Stimulated activated CD8-positive, alpha-beta memory T cell treated with anti-CD3 and anti-CD28 coated beads, Interleukin-4, amount 100 ng/mL, for 24 hours (primary cell): ENCODE measurements at regions not wholly inside any gene's neighbourhood (a gene's known extent, or its start where the extent isn't known, plus 50 kb on each side); places are given as distances from the start of the nearest gene placed in this dataset.
A peak's percentile ranks its signal among the peaks of the same experiment; 100 is the strongest.
"Not testable (repeated sequence)": the region's sequence is repeated elsewhere in the genome, so short reads cannot be mapped to it uniquely, and the experiment has no call there.

Source experiments
- DNase-seq: peaks from one replicate; pipeline ENCODE4 v3.0.0-alpha.2; 2020; ENCODE audit warnings: low read depth

DNA sequence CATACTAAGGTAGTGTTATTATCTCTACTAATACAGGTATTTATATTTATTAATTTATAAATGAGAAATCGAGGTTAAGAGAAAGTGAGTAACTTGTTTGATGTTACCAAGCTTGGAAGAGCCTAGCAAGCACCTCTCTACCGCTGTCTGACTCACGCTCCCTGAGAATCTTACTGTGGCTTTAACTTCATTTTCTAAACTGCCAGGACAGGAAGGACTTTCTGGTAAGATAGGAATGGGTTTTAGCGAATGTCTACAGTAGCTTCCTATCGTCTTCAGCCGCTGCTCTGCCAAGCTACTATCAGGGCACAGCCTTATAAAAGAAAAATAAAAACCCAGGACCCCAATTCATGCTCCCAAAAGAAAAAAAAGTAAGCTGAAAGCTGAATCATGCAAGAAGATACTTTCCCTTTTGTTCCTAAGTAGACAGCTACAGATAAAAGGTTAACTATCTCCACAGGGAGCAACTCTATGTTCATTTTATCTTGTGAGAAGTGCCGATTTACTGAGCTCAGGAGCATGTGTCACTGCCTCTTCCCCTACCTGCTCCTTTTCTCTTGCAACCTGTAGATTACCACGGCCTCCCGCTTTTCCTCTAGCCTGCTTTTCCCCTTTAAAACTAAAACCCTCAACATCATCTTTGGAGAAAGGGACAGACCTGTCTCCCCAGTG is 60.2 kb downstream of the THNSL1 start:
- no peak for DNase-seq

DNA sequence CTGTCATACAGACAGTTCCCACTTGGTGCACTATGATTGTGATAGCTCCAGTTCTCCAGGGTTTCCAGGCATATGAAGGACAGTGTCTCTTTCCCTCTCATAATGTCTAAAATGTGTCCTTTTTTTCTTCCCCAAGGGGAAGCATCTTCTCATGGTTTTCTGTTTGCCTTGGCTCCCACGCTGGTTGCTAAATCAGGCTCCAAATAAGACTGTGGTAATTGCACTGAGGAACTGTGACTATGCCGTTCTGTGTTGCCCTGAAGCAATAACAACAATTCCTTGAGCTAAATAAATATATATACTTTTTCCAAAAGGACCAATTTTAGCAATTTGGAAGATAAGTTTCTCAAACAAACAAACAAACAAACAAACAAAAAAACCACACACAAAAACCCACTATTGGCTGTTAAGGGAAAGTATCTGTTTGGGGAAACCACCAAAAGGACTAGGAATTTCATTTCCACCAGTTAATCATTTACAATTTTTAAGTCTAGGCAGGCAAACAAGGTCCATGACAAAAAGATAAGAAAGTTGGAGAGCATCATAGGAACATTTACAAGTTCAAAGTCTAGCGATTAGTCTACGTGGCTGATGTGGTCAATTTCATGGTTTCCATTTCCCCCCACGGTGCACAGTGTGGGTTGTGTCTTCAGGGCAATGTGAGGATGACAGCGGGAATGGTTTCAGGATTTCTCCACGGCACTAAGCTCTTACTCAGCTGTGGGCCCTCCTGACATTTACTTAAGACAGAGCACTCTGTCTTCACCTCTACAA is 62.4 kb downstream of the THNSL1 start:
- no peak for DNase-seq

DNA sequence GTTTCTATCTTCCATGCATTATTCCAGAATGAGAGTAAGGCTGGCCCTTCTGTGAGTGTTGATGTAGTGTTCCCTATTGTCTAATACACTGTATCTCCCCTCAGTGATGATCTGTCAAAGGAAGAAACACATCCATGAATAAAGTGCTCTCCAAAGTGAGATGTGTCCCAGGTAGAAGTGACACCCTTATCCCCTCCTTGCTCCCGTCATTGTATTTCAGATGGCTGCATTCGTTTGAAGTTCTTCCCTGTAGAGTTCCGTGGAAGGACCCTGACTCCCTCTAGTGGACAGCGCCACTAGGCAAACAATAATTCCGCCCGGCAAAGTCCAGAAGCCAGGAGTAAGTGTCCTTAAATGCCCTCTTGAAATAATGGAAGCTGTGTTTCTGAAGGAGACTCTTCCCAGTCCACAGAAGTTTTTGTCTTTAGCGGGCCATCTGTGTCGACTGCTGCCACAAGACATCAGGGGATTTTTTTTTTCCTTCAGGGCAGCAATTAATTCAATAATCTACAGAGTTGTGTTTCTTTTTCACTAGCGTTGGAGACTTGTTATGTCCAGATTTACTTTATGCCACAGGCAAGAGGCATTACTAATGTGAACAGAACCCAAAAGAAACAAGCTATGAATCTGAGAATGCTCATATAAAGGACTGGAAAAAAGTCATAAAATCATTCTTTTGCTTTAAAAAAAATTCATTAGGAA is 64.6 kb downstream of the THNSL1 start:
- DNase-seq = peak; percentile 35

DNA sequence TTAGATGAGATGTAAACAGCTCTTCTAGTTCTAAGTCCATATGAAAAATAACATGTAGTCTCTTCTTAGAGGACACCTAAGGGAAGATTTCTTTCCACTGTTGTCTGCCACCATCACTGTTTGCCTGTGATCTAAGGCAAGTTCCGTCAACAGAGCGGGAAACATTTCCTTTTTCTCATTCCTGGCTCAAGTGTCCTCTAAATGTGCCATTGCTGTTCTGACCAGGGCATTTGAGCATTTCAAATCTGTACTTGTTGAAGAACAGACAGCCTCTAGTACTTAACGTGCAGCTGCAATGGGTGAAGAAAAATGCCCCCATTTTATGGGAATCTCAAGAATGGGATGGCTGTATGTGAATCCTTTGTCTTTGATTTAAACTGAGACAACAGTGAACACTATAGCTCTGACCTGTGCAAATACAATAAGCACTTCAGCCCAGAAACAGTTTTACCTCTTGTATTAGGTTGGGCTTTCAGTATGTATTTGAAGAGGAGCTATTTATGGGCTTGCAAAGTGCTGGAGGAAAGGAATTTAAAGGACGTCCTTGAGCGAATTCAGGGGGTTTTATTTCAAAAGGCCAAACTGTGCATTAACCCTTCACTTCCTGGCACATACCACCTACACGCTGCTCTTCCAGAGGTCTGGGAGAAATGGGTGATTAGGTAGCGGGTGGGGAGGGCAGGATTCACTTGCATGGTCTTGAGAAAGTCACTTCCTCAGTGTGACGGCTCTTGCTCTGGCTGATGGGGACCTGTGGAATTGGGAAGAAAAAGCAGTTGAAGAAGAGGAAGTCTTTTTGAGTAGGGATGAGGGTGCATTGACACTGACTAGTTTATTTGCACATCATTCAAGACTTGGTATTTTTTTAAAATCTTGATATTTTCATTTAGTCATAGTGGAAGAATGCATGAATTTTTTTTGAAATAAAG is 66.1 kb downstream of the THNSL1 start:
- no peak for DNase-seq

GRCh38 chr10:25083546-25084111 is 67.2 kb downstream of the THNSL1 start:
- no peak for DNase-seq

DNA sequence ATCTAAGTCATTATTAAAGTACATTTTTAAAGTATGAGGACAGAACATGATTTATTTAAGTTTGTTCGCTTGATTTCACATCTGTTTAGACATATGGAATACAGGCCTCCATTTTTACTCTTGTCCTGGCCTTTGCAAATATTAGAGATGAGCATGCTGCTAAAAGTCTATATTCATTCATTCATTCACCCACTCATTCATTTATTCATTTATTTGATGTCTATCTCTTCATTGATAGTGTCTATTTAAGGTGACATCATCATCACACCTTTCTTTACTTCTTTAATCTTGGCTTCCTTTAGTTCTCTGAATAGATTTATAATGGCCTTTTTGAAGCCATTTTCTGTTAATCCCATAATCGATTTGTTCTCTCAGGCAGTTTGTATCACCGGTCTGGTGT is 68.0 kb downstream of the THNSL1 start:
- DNase-seq = no peak

GRCh38 chr10:25094590-25094989 is 78.2 kb downstream of the THNSL1 start:
- DNase-seq = no peak

DNA sequence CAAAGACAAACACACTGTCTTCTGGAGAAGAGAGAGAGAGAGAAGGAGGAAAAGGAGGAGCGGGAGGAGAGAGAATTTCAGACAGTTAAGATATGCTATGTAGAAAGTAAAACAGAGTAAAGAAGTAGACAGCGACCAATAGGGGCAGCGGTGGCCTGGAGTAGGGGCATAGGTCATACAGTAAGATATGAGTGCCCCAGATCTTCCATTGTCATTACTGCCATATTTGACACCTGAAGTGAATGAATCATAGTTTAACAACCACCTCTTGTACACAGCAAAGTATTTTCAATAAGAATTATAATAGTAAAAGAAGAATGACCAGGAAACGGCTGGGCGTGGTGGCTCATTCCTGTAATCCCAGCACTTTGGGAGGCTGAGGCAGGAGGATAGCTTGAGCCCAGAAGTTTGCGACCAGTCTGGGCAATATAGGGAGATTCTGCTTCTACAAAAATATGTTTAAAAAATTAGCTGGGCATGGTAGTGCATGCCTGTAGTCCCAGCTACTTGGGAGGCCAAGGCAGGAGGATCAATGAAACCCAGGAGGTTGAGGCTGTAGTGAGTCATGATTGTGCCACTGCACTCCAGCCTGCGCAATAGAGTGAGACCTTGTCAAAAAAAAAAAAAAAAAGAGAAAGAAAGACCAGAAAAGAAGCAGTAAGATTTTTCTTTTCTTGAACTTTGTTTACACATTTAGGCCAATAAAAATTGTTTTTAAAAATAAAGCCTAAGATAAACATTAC is 77.0 kb upstream of the GPR158 start:
- no peak for DNase-seq

- no peak for DNase-seq
These were observed 74.7 kb upstream of the GPR158 start for GRCh38 chr10:25100141-25100540.

- DNase-seq = no peak
These were observed 73.2 kb upstream of the GPR158 start for GRCh38 chr10:25101461-25102146.

GRCh38 chr10:25102147-25102822 is 72.5 kb upstream of the GPR158 start:
- no peak for DNase-seq

DNA sequence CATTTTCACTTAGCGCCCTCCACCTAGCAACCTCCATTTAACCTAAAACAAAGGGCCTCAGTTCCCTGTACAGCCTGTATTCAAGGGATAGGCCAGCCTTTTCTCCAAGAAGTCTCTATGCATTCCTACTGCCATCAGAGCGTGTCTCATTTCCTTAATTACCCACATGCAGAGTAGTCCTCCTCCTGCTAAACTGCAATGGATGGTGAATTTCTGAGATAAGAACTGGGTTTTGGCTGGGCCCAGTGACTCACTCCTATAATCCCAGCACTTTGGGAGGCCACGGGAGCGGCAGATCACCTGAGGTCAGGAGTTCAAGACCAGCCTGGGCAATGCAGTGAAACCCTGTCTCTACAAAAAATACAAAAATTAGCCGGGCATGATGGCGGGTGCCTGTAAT is 71.1 kb upstream of the GPR158 start:
- no peak for DNase-seq

DNA sequence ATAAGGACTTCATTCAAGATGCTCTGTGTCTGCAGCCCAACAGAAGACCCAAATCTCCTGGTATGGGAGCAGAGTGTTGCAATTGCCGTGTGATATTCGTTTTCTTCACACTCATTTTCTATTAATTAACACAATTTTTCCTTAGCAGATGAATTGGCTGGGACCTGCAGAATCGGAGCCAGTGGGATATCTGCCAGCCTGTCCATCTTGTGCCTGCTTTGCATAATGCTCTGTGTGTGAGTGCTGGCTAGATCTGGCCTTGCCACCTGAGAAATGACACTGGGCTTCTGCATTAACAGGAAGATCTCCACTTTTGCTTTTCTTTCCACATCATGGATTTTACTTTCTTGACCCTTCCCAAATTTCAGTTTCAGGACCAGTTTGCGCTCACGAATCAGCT is 70.4 kb upstream of the GPR158 start:
- no peak for DNase-seq

- no peak for DNase-seq
These were observed 69.5 kb upstream of the GPR158 start for GRCh38 chr10:25105262-25105661.

DNA sequence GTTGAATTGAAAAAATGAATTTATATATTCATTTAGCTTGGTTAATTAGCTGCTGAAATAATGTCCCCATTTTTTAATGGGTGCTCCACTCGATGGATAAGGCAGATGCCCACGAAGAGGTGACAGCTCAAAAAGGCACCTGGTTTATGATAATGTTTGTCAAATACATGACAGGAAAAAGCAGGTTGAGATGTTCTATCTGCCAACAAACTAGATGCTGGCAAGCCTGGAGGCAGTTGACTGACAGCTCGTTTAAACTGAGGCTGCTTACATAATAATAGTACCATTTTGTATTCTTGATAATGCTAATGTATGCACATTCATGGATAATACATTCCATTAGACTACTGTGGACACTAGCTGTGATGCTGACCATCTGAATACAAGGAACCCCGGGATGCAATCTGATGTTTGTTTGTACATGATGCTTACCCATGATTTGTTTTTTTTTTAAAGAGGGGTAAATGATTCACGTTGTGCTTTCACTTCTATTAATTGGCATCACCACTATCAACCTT is 69.0 kb upstream of the GPR158 start:
- no peak for DNase-seq

- no peak for DNase-seq
These were observed 67.0 kb upstream of the GPR158 start for GRCh38 chr10:25107756-25108155.

DNA sequence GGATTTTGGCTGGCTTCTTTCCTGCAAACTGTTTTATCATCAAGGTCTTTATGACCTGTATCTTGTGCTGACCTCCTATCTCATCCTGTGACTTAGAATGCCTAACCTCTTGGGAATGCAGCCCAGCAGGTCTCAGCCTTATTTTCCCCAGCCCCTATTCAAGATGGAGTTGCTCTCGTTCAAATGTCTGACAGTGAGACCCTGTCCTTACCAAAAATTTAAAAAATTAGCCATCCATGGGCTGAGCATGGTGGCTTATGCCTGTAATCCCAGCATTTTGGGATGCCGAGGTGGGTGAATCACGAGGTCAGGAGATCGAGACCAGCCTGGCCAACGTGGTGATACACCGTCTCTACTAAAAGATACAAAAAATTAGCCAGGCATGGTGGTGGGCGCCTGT is 64.9 kb upstream of the GPR158 start:
- not testable (repeated sequence) for DNase-seq

DNA sequence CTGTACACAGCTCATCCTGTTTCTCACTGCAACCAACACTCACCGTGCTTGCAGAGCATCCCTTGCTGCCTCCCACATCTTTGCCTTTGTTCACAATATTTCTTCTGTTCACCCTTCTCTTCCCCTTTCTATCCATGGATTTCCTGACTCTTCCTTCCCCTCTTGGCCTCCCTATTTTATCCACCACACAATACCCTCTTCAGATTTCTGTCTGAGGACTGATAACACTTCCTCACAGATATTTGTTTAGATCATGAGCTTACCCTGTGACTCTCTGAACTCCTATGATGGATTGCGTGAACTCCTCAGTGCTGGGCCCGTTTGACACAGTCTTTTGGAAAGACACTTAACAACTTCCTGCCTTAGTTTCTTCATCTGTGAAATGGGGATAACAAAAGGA is 62.8 kb upstream of the GPR158 start:
- DNase-seq = no peak

DNA sequence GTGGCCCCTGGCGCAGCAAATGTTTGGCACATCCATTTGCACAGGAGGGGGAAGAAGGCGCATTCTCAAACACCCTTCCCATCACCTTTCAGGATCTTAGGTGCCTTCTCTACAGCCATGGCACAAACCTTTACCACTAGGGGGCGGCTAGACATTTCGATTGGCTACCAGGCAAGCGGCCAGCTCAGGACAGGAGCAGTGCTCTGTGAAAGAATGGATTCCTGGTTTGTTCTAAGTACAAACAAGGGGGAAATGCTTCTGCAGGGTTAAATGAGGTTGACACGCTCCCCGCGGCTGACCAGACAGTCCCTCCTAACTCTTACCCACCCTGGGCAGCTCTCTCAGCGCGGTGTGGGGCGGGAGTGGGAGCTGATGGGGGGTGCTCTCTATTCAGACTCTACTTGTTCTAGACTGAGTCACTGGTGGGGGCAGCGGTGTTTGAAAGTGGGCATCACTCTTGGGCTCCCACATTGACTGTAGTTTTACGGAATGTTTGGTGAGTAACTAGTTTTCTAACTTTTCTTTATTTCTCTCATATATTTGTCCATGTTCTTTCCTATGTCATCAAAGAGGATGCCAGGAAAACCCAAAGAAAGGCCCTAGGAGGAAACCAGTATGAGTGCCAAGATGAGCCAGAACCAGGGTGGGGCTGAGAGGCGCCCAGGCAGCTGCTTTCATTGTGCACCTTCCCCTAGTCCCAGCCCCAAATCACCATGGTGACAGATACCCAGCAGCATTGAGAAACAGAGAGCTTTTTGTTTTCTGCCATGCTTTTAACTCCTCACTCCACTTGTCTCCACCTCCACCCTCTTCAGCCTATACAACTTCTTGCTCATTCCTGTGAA is 61.4 kb upstream of the GPR158 start:
- DNase-seq = no peak
